Thyroid gland (tissue), 4 donors: ENCODE measurements at regions not wholly inside any gene's neighbourhood (a gene's known extent, or its start where the extent isn't known, plus 50 kb on each side); places are given as distances from the start of the nearest gene placed in this dataset.

Source experiments
- POLR2A ChIP-seq, 2 donors: fragments of 450-650 bp; IDR thresholded peaks; one replicate each; pipeline ENCODE4 v1.6.1; 2017; ENCODE audit warnings: antibody characterized with exemption in 2 of 2, mild to moderate bottlenecking in 2 of 2, moderate library complexity in 1 of 2
- TF ChIP-seq, protein P1 (sequence below), 6 experiments: fragments of 200-600 bp in 3 of 6; fragments of 450-650 bp in 3 of 6; sonication (generic) in 3 of 6; IDR thresholded peaks; one replicate each; pipeline ENCODE4 v1.5.1; 2016 to 2019; ENCODE audit warnings: antibody characterized with exemption in 6 of 6, mild to moderate bottlenecking in 2 of 6, inconsistent platforms in 1 of 6, moderate library complexity in 1 of 6

DNA sequence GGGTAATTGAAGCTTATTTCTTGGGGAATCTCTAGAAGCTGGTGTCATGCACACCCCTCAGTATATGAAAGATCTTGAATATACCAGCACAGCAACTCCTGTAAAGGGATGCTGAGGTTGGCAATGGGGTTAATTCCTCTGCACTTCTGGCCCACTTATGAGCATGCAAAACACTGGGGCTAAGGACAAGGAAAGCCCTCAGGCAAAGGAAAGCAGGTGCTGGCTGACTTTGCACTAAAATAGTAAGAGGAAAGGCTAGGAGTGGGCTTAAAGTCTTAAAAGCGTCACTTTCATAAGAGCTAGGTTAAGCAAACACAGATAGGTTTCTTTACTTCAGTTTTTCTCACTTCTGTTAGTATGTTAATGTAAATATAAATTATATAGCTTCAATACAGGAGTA, 572.6 kb upstream of the LUZP2 start:
- TF ChIP-seq, protein P1, sequence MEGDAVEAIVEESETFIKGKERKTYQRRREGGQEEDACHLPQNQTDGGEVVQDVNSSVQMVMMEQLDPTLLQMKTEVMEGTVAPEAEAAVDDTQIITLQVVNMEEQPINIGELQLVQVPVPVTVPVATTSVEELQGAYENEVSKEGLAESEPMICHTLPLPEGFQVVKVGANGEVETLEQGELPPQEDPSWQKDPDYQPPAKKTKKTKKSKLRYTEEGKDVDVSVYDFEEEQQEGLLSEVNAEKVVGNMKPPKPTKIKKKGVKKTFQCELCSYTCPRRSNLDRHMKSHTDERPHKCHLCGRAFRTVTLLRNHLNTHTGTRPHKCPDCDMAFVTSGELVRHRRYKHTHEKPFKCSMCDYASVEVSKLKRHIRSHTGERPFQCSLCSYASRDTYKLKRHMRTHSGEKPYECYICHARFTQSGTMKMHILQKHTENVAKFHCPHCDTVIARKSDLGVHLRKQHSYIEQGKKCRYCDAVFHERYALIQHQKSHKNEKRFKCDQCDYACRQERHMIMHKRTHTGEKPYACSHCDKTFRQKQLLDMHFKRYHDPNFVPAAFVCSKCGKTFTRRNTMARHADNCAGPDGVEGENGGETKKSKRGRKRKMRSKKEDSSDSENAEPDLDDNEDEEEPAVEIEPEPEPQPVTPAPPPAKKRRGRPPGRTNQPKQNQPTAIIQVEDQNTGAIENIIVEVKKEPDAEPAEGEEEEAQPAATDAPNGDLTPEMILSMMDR (IDR thresholded peaks at IDR 0.05): no peak
- no peak for TF ChIP-seq POLR2A (IDR thresholded peaks at IDR 0.05)
